ENCODE measurements at regions not wholly inside any gene's neighbourhood (a gene's known extent, or its start where the extent isn't known, plus 50 kb on each side); places are given as distances from the start of the nearest gene placed in this dataset.
"Not testable (repeated sequence)": the region's sequence is repeated elsewhere in the genome, so short reads cannot be mapped to it uniquely, and the experiment has no call there.

DNA sequence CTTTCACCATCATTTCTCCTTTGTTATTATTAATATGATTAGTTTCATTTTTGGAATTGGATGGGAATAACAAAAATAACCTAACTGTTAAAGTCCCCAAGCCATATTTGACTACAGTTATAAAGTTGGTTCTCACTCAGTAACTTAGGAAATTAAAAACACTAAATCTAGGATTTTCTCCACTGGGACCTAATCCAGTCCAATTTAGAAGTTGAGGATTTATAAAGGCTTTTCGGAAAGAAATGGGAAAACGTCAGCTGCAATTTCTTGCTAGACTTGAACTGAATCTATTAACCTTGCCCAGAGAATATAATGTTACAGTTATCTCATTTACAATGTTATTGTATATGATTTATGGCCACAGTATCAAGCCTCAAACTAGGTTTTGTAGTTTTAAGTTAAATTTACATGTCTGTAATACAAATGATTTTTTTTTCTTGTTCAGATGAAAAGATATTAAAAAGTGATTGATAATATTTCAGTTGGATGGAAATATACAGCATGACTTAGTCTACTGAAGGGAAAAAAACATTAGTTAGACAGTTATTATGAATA is 524.3 kb upstream of the GRAMD2B start:
- intact Hi-C loops (cut with DNase I; ENCODE audit: low total_unique reads): no loop called here
- no peaks in the 10 kb centered on the region for H3K36me3 ChIP-seq
- H3K4me1 ChIP-seq: peaks cover 0 to 12% (median 5%) of the 10 kb centered on the region in 4 donors
- no peak for DNase-seq
- WGBS, 2 donors (ENCODE audit: low coverage in 1 of 2): 63 to 89% methylated on average over 2 of the region's 2 CpGs
- TF ChIP-seq EP300 (IDR thresholded peaks at IDR 0.05; ENCODE audit: low read depth) (no peak), POLR2A (IDR thresholded peaks at IDR 0.05) (no peak), POLR2AphosphoS5 (IDR thresholded peaks at IDR 0.05) (no peak), CTCF (IDR thresholded peaks at IDR 0.05) (no peak)
- in situ Hi-C loops (cut with MboI; ENCODE audit: low pct_ligation_motif_present in 1 of 4, low pct_unique_long_range_greater_than_20kb in 1 of 4, low sequenced_read_pairs in 3 of 4): no loop called here
- H3K9me3 ChIP-seq: peaks cover 0 to 3% of the 10 kb centered on the region in 2 donors
- no peak overlapping the region for H3K27ac ChIP-seq
- H3K27me3 ChIP-seq: no peaks in the 10 kb centered on the region
- no peak overlapping the region for H3K4me3 ChIP-seq

- Histone ChIP-seq H3K27me3 (no peaks in the 10 kb centered on the region), H3K36me3 (no peaks in the 10 kb centered on the region), H3K9me3 (peaks cover 0 to 7% of the 10 kb centered on the region in 2 donors), H3K4me3 (no peak overlapping the region), H3K27ac (no peak overlapping the region), H3K4me1 (no peaks in the 10 kb centered on the region)
- in situ Hi-C loops (cut with MboI; ENCODE audit: low pct_ligation_motif_present in 1 of 4, low pct_unique_long_range_greater_than_20kb in 1 of 4, low sequenced_read_pairs in 3 of 4): no loop called here
- TF ChIP-seq POLR2A (IDR thresholded peaks at IDR 0.05) (no peak), EP300 (IDR thresholded peaks at IDR 0.05; ENCODE audit: low read depth) (no peak), CTCF (IDR thresholded peaks at IDR 0.05) (no peak), POLR2AphosphoS5 (IDR thresholded peaks at IDR 0.05) (no peak)
- WGBS, 2 donors (ENCODE audit: low coverage in 1 of 2): 100% methylated on average over 1 of the region's 1 CpG; no CpG with 5 or more reads in 1 of the 2 donors
- no peak for DNase-seq
- intact Hi-C loops (cut with DNase I; ENCODE audit: low total_unique reads): no loop called here
Measured at GRCh38 chr5:125912028-125912427, 511.2 kb upstream of the GRAMD2B start.

GRCh38 chr5:125913200-125913599 is 510.0 kb upstream of the GRAMD2B start:
- no peak for DNase-seq
- Histone ChIP-seq H3K36me3 (no peaks in the 10 kb centered on the region), H3K4me1 (no peaks in the 10 kb centered on the region), H3K27me3 (no peaks in the 10 kb centered on the region), H3K27ac (no peak overlapping the region), H3K9me3 (peaks cover 0 to 1% of the 10 kb centered on the region in 2 donors), H3K4me3 (no peak overlapping the region)
- in situ Hi-C loops (cut with MboI; ENCODE audit: low pct_ligation_motif_present in 1 of 4, low pct_unique_long_range_greater_than_20kb in 1 of 4, low sequenced_read_pairs in 3 of 4): no loop called here
- TF ChIP-seq EP300 (IDR thresholded peaks at IDR 0.05; ENCODE audit: low read depth): no peak
- no peak for TF ChIP-seq POLR2AphosphoS5 (IDR thresholded peaks at IDR 0.05)
- TF ChIP-seq CTCF (IDR thresholded peaks at IDR 0.05): no peak
- TF ChIP-seq POLR2A (IDR thresholded peaks at IDR 0.05): no peak
- 82 to 100% methylated on average over 1 to 2 of the region's 2 CpGs for WGBS, 2 donors (ENCODE audit: low coverage in 1 of 2)
- intact Hi-C loops (cut with DNase I; ENCODE audit: low total_unique reads): no loop called here

- intact Hi-C loops (cut with DNase I; ENCODE audit: low total_unique reads) (no loop called here), in situ Hi-C loops (cut with MboI; ENCODE audit: low pct_ligation_motif_present in 1 of 4, low pct_unique_long_range_greater_than_20kb in 1 of 4, low sequenced_read_pairs in 3 of 4) (no loop called here)
- WGBS, 2 donors (ENCODE audit: low coverage in 1 of 2): 69 to 92% methylated on average over 3 of the region's 3 CpGs
- TF ChIP-seq POLR2AphosphoS5 (IDR thresholded peaks at IDR 0.05) (no peak), EP300 (IDR thresholded peaks at IDR 0.05; ENCODE audit: low read depth) (no peak), CTCF (IDR thresholded peaks at IDR 0.05) (no peak), POLR2A (IDR thresholded peaks at IDR 0.05) (no peak)
- no peaks in the 10 kb centered on the region for H3K4me1 ChIP-seq
- no peaks in the 10 kb centered on the region for H3K27me3 ChIP-seq
- no peak overlapping the region for H3K4me3 ChIP-seq
- DNase-seq: no peak
- no peaks in the 10 kb centered on the region for H3K9me3 ChIP-seq
- H3K36me3 ChIP-seq: no peaks in the 10 kb centered on the region
- no peak overlapping the region for H3K27ac ChIP-seq
Measured at GRCh38 chr5:125914471-125914870, 508.7 kb upstream of the GRAMD2B start.

DNA sequence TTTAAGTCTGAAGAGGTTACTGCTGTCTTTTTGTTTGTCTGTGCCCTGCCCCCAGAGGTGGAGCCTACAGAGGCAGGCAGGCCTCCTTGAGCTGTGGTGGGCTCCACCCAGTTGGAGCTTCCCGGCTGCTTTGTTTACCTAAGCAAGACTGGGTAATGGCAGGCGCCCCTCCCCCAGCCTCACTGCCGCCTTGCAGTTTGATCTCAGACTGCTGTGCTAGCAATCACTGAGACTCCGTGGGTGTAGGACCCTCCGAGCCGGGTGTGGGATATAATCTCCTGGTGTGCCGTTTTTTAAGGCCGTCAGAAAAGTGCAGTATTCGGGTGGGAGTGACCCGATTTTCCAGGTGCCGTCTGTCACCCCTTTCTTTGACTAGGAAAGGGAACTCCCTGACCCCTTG is 499.3 kb upstream of the GRAMD2B start:
- H3K27me3 ChIP-seq; H3K4me3 ChIP-seq; H3K27ac ChIP-seq; intact Hi-C loops (cut with DNase I; ENCODE audit: low total_unique reads); DNase-seq; H3K4me1 ChIP-seq; in situ Hi-C loops (cut with MboI; ENCODE audit: low pct_ligation_motif_present in 1 of 4, low pct_unique_long_range_greater_than_20kb in 1 of 4, low sequenced_read_pairs in 3 of 4); H3K9me3 ChIP-seq; H3K36me3 ChIP-seq: not testable (repeated sequence)
- WGBS, 2 donors (ENCODE audit: low coverage in 1 of 2): 88% methylated on average over 11 of the region's 11 CpGs; no CpG with 5 or more reads in 1 of the 2 donors
